Liver (tissue), 8 donors: ENCODE measurements at regions not wholly inside any gene's neighbourhood (a gene's known extent, or its start where the extent isn't known, plus 50 kb on each side); places are given as distances from the start of the nearest gene placed in this dataset.

Source experiments
- DNase-seq: peaks from one replicate; pipeline ENCODE4 v3.0.0-alpha.2; 2017; ENCODE audit warnings: low spot score
- H3K27ac ChIP-seq, 2 donors: one replicate each; pipeline ENCODE4 v1.7.0; 2013; ENCODE audit warnings: inconsistent platforms in 2 of 2, low read length in 2 of 2, control low read depth in 1 of 2, low read depth in 1 of 2, mild to moderate bottlenecking in 1 of 2
- H3K27me3 ChIP-seq, 4 donors: one replicate each; pipeline versions ENCODE4 v1.6.1 to v1.7.0; 2013; ENCODE audit warnings: low read length in 3 of 4, inconsistent platforms in 1 of 4, mild to moderate bottlenecking in 1 of 4, moderate library complexity in 1 of 4; ENCODE audit not compliant: control insufficient read depth in 4 of 4, insufficient read depth in 4 of 4
- H3K36me3 ChIP-seq, 4 donors: one replicate each; pipeline versions ENCODE4 v1.6.1 to v1.7.0; 2013; ENCODE audit warnings: low read length in 3 of 4, mild to moderate bottlenecking in 3 of 4, low read depth in 1 of 4, moderate library complexity in 1 of 4; ENCODE audit not compliant: control insufficient read depth in 4 of 4, insufficient read depth in 3 of 4
- H3K4me1 ChIP-seq, 4 donors: one replicate each; pipeline versions ENCODE4 v1.6.1 to v1.7.0; 2013; ENCODE audit warnings: low read length in 3 of 4, mild to moderate bottlenecking in 3 of 4, moderate library complexity in 1 of 4; ENCODE audit not compliant: control insufficient read depth in 4 of 4, insufficient read depth in 4 of 4
- H3K4me3 ChIP-seq, 3 donors: one replicate each; pipeline versions ENCODE4 v1.6.1 to v1.7.0; 2013; ENCODE audit warnings: low read length in 3 of 3, control low read depth in 1 of 3, low read depth in 1 of 3, mild to moderate bottlenecking in 1 of 3
- H3K9ac ChIP-seq, 2 donors: one replicate each; pipeline ENCODE4 v1.7.0; 2013; ENCODE audit warnings: low read length in 2 of 2, mild to moderate bottlenecking in 2 of 2, moderate library complexity in 2 of 2, control low read depth in 1 of 2, low read depth in 1 of 2
- H3K9me3 ChIP-seq, 4 donors: one replicate each; pipeline versions ENCODE4 v1.6.1 to v1.7.0; 2013; ENCODE audit warnings: low read length in 3 of 4; ENCODE audit not compliant: control insufficient read depth in 4 of 4
- EGR1 ChIP-seq, 2 donors: IDR thresholded peaks; 2 replicates each; pipeline ENCODE4 v1.6.1; 2016 to 2018; ENCODE audit warnings: antibody characterized with exemption in 2 of 2, low read depth in 2 of 2
- FOXA1 ChIP-seq: IDR thresholded peaks from 2 replicates; pipeline ENCODE4 v1.6.1; 2016; ENCODE audit warnings: antibody characterized with exemption
- FOXA2 ChIP-seq: IDR thresholded peaks from 2 replicates; pipeline ENCODE4 v1.6.1; 2016; ENCODE audit warnings: antibody characterized with exemption
- GABPA ChIP-seq, 2 donors: IDR thresholded peaks in 1 of 2; conservative IDR thresholded peaks in 1 of 2; 2 replicates each; pipeline ENCODE4 v1.6.1; 2016; ENCODE audit warnings: antibody characterized with exemption in 2 of 2, mild to moderate bottlenecking in 1 of 2, moderate library complexity in 1 of 2
- HNF4A ChIP-seq, 2 donors: conservative IDR thresholded peaks; 2 replicates each; pipeline ENCODE4 v1.6.1; 2016; ENCODE audit warnings: antibody characterized with exemption in 2 of 2, mild to moderate bottlenecking in 2 of 2
- HNF4G ChIP-seq: IDR thresholded peaks from 2 replicates; pipeline ENCODE4 v1.6.1; 2016; ENCODE audit warnings: antibody characterized with exemption
- JUND ChIP-seq, 2 donors: IDR thresholded peaks; 2 replicates each; pipeline ENCODE4 v1.6.1; 2016; ENCODE audit warnings: antibody characterized with exemption in 2 of 2
- NR2F2 ChIP-seq: IDR thresholded peaks from 2 replicates; pipeline ENCODE4 v1.6.1; 2016; ENCODE audit warnings: antibody characterized with exemption
- RAD21 ChIP-seq, 2 donors: IDR thresholded peaks; 2 replicates each; pipeline ENCODE4 v1.6.1; 2016; ENCODE audit warnings: antibody characterized with exemption in 2 of 2, mild to moderate bottlenecking in 2 of 2
- RXRA ChIP-seq, 2 donors: IDR thresholded peaks; 2 replicates each; pipeline ENCODE4 v1.6.1; 2017 to 2018; ENCODE audit warnings: antibody characterized with exemption in 2 of 2, mild to moderate bottlenecking in 1 of 2
- SP1 ChIP-seq: IDR thresholded peaks from 2 replicates; pipeline ENCODE4 v1.6.1; 2018; ENCODE audit warnings: antibody characterized with exemption, mild to moderate bottlenecking
- TAF1 ChIP-seq: conservative IDR thresholded peaks from 2 replicates; pipeline ENCODE4 v1.6.1; 2016; ENCODE audit warnings: antibody characterized with exemption, mild to moderate bottlenecking
- YY1 ChIP-seq: IDR thresholded peaks from 2 replicates; pipeline ENCODE4 v1.6.1; 2016; ENCODE audit warnings: antibody characterized with exemption, mild to moderate bottlenecking
- WGBS: extraction: QIAGEN DNeasy Blood & Tissue Kit; methylation state at CpG from one replicate; pipeline ENCODE4 v1.1.7; 2013; 5-methylcytosine and 5-hydroxymethylcytosine counted together
- TF ChIP-seq, protein P1 (sequence below): IDR thresholded peaks from 2 replicates; pipeline ENCODE4 v1.6.1; 2016; ENCODE audit warnings: antibody characterized with exemption
- TF ChIP-seq, protein P2 (sequence below): IDR thresholded peaks from 2 replicates; pipeline ENCODE4 v1.6.1; 2016; ENCODE audit warnings: antibody characterized with exemption
- TF ChIP-seq, protein P3 (sequence below): IDR thresholded peaks from 2 replicates; pipeline ENCODE4 v1.6.1; 2016; ENCODE audit warnings: antibody characterized with exemption, mild to moderate bottlenecking
- TF ChIP-seq, protein P4 (sequence below): IDR thresholded peaks from 2 replicates; pipeline ENCODE4 v1.6.1; 2016; ENCODE audit warnings: antibody characterized with exemption
- TF ChIP-seq, protein P5 (sequence below): fragments of 150-350 bp; IDR thresholded peaks from 2 replicates; pipeline ENCODE4 v1.5.1; 2017; ENCODE audit warnings: improper control_type of control experiment, low read depth, low read length; ENCODE audit not compliant: missing input control
- donor health status: healthy.
- donor health status: healthy.
- donor health status: healthy.
- donor health status: healthy.
- donor health status: healthy.

DNA sequence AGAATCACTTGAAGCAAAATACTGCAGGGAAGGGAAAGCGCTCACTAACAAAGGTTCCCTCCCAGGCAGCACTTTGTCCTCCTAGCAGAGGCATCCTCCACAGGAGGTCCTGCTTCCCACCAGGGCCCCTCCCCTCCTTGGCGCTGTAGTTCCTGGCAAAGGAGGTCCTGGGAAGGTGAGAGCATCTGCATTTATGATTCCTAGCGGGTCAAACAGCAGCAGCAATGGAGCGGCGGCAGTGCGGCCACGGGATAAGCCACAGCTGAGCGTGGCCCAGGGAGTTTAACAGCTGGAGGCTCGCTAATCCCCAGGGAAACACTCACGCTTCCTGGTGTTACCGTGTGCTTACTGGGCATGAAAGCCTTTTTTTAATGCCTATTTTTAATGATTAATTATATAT, 185.8 kb downstream of the TTLL2 start (continued):
- TF ChIP-seq RAD21 (IDR thresholded peaks at IDR 0.05) = no peak

DNA sequence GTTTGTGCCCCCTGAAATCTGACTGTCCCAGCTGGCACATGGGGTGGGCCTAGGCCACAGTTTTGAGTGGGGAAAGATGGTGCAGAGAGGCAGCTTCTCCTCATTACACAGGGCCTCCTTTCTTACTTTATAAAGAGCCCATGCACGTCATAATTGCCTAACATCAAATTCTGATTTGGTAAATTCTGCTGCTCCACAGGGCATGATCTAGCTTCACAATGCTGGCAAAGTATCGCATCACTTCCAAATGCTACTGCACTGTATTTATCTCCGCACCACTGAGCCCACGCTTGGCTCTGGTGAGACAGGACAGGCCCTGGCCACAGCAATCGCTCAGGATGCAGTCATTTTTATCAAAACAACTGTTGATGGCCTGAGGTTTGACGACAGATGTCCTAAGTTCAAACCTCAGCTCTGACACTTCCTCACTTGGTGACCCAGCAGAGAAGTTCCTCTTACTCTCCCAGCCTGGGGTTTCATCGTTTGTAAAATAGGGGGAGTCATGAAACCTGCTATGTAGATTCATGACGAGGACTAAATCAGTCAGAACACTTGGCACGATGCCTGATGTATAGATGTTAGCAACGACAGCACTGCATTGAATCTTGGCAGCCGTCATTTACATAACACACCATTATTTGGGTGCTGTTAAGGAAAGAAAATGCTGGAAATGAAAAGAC, 187.9 kb downstream of the TTLL2 start:
- Histone ChIP-seq H3K36me3 (no peaks in the 10 kb centered on the region), H3K4me3 (no peak overlapping the region), H3K9ac (no peak overlapping the region), H3K4me1 (no peaks in the 10 kb centered on the region), H3K27me3 (no peaks in the 10 kb centered on the region), H3K27ac (no peak overlapping the region), H3K9me3 (no peaks in the 10 kb centered on the region)
- WGBS = 82% methylated on average over 11 of the region's 11 CpGs
- no peak for DNase-seq
- TF ChIP-seq TAF1 = no peak
- TF ChIP-seq, protein P1, sequence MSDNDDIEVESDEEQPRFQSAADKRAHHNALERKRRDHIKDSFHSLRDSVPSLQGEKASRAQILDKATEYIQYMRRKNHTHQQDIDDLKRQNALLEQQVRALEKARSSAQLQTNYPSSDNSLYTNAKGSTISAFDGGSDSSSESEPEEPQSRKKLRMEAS = no peak
- TF ChIP-seq GABPA (IDR thresholded peaks at IDR 0.05 in 1 of 2, conservative IDR thresholded peaks at IDR 0.05 in 1 of 2) = no peak
- no peak for TF ChIP-seq RXRA (IDR thresholded peaks at IDR 0.05)
- no peak for TF ChIP-seq FOXA1
- TF ChIP-seq, protein P2, sequence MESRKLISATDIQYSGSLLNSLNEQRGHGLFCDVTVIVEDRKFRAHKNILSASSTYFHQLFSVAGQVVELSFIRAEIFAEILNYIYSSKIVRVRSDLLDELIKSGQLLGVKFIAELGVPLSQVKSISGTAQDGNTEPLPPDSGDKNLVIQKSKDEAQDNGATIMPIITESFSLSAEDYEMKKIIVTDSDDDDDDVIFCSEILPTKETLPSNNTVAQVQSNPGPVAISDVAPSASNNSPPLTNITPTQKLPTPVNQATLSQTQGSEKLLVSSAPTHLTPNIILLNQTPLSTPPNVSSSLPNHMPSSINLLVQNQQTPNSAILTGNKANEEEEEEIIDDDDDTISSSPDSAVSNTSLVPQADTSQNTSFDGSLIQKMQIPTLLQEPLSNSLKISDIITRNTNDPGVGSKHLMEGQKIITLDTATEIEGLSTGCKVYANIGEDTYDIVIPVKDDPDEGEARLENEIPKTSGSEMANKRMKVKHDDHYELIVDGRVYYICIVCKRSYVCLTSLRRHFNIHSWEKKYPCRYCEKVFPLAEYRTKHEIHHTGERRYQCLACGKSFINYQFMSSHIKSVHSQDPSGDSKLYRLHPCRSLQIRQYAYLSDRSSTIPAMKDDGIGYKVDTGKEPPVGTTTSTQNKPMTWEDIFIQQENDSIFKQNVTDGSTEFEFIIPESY = no peak
- TF ChIP-seq, protein P3, sequence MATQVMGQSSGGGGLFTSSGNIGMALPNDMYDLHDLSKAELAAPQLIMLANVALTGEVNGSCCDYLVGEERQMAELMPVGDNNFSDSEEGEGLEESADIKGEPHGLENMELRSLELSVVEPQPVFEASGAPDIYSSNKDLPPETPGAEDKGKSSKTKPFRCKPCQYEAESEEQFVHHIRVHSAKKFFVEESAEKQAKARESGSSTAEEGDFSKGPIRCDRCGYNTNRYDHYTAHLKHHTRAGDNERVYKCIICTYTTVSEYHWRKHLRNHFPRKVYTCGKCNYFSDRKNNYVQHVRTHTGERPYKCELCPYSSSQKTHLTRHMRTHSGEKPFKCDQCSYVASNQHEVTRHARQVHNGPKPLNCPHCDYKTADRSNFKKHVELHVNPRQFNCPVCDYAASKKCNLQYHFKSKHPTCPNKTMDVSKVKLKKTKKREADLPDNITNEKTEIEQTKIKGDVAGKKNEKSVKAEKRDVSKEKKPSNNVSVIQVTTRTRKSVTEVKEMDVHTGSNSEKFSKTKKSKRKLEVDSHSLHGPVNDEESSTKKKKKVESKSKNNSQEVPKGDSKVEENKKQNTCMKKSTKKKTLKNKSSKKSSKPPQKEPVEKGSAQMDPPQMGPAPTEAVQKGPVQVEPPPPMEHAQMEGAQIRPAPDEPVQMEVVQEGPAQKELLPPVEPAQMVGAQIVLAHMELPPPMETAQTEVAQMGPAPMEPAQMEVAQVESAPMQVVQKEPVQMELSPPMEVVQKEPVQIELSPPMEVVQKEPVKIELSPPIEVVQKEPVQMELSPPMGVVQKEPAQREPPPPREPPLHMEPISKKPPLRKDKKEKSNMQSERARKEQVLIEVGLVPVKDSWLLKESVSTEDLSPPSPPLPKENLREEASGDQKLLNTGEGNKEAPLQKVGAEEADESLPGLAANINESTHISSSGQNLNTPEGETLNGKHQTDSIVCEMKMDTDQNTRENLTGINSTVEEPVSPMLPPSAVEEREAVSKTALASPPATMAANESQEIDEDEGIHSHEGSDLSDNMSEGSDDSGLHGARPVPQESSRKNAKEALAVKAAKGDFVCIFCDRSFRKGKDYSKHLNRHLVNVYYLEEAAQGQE = no peak
- TF ChIP-seq, protein P4, sequence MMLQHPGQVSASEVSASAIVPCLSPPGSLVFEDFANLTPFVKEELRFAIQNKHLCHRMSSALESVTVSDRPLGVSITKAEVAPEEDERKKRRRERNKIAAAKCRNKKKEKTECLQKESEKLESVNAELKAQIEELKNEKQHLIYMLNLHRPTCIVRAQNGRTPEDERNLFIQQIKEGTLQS = no peak
- TF ChIP-seq HNF4A (conservative IDR thresholded peaks at IDR 0.05) = no peak
- TF ChIP-seq SP1 = no peak
- no peak for TF ChIP-seq JUND (IDR thresholded peaks at IDR 0.05)
- no peak for TF ChIP-seq NR2F2
- TF ChIP-seq YY1 = no peak
- no peak for TF ChIP-seq HNF4G
- TF ChIP-seq EGR1 (IDR thresholded peaks at IDR 0.05; ENCODE audit: low read depth in 2 of 2) = no peak
- TF ChIP-seq, protein P5, sequence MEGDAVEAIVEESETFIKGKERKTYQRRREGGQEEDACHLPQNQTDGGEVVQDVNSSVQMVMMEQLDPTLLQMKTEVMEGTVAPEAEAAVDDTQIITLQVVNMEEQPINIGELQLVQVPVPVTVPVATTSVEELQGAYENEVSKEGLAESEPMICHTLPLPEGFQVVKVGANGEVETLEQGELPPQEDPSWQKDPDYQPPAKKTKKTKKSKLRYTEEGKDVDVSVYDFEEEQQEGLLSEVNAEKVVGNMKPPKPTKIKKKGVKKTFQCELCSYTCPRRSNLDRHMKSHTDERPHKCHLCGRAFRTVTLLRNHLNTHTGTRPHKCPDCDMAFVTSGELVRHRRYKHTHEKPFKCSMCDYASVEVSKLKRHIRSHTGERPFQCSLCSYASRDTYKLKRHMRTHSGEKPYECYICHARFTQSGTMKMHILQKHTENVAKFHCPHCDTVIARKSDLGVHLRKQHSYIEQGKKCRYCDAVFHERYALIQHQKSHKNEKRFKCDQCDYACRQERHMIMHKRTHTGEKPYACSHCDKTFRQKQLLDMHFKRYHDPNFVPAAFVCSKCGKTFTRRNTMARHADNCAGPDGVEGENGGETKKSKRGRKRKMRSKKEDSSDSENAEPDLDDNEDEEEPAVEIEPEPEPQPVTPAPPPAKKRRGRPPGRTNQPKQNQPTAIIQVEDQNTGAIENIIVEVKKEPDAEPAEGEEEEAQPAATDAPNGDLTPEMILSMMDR = no peak
- no peak for TF ChIP-seq FOXA2
- no peak for TF ChIP-seq RAD21 (IDR thresholded peaks at IDR 0.05)
